ENCODE measurements at regions not wholly inside any gene's neighbourhood (a gene's known extent, or its start where the extent isn't known, plus 50 kb on each side); places are given as distances from the start of the nearest gene placed in this dataset.
A peak's percentile ranks its signal among the peaks of the same experiment; 100 is the strongest.

DNA sequence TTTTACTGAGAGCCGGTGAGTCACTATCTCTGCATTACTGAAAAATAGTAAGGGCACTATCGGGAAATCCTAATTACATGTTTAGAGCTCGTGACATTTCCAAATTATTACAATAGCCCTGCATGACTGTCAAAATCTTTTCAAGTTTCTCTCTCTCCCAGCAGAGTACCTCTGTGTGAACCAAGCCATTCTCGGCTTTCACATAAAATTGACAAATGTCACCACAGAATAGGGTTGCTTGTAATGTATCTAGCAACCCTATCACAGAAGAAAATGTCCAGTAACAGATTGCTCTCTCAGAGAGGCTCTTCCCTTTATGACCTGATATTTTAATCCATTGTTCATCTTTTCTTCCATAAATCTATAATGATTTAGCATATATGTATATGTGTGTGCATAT is 144.8 kb upstream of the GNPDA2 start:
- DNase-seq = no peak
- Mint-ChIP-seq H3K27ac (no peak overlapping the region), H3K4me1 (peaks cover 11% of the 10 kb centered on the region), H3K9me3 (no peaks in the 10 kb centered on the region), H3K36me3 (ENCODE audit: low read depth) (no peaks in the 10 kb centered on the region), H3K27me3 (ENCODE audit: insufficient read depth) (no peaks in the 10 kb centered on the region), H3K4me3 (no peak overlapping the region)
- no peak overlapping the region for H3K9ac ChIP-seq (ENCODE audit: extremely low read depth, low read length, poor library complexity, severe bottlenecking)
- WGBS, 2 experiments (ENCODE audit: insufficient coverage in 1 of 2, insufficient read length in 1 of 2) = 91 to 92% methylated on average over 3 to 4 of the region's 4 CpGs
- TF ChIP-seq, protein P1, sequence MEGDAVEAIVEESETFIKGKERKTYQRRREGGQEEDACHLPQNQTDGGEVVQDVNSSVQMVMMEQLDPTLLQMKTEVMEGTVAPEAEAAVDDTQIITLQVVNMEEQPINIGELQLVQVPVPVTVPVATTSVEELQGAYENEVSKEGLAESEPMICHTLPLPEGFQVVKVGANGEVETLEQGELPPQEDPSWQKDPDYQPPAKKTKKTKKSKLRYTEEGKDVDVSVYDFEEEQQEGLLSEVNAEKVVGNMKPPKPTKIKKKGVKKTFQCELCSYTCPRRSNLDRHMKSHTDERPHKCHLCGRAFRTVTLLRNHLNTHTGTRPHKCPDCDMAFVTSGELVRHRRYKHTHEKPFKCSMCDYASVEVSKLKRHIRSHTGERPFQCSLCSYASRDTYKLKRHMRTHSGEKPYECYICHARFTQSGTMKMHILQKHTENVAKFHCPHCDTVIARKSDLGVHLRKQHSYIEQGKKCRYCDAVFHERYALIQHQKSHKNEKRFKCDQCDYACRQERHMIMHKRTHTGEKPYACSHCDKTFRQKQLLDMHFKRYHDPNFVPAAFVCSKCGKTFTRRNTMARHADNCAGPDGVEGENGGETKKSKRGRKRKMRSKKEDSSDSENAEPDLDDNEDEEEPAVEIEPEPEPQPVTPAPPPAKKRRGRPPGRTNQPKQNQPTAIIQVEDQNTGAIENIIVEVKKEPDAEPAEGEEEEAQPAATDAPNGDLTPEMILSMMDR (conservative IDR thresholded peaks at IDR 0.05) = no peak
- no peaks in the 10 kb centered on the region for H3K36me3 ChIP-seq (ENCODE audit: control insufficient read depth, insufficient read depth, low read length)
- H3K27ac ChIP-seq (ENCODE audit: low read depth, low read length) = no peak overlapping the region
- H3K4me1 ChIP-seq (ENCODE audit: control insufficient read depth, insufficient read depth, low read length) = peaks cover 7% of the 10 kb centered on the region
- no peaks in the 10 kb centered on the region for H3K9me3 ChIP-seq (ENCODE audit: control insufficient read depth, low read length)
- H3K4me3 ChIP-seq (ENCODE audit: low read length) = no peak overlapping the region
- no peaks in the 10 kb centered on the region for H3K27me3 ChIP-seq (ENCODE audit: control insufficient read depth, insufficient read depth, low read length, poor library complexity, severe bottlenecking)

DNA sequence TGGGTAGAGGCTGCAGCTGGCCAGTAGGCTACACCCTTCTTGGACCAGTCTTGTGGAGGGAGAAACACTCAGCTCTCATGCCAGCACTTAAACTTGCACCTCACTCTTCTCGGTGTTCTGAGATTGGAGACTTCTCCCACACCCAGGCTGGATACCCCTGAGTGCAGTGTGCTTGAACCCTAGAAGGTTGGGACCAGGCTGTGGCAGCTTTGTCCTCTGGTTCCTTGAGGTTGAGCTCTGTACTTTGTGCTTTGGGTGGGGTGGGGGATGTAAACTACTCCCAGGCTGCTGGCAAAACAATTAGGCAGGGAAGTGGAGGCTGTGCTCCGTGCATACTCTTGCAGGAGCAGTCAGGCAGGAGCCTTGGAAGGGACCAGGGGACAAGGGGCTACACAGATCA is 143.6 kb upstream of the GNPDA2 start:
- 91 to 100% methylated on average over 1 to 2 of the region's 2 CpGs for WGBS, 2 experiments (ENCODE audit: insufficient coverage in 1 of 2, insufficient read length in 1 of 2)
- Mint-ChIP-seq H3K4me1 (peaks cover 11% of the 10 kb centered on the region), H3K36me3 (ENCODE audit: low read depth) (no peaks in the 10 kb centered on the region), H3K9me3 (peaks cover under 1% of the 10 kb centered on the region), H3K27ac (no peak overlapping the region), H3K27me3 (ENCODE audit: insufficient read depth) (peaks cover 3% of the 10 kb centered on the region), H3K4me3 (no peak overlapping the region)
- Histone ChIP-seq H3K36me3 (ENCODE audit: control insufficient read depth, insufficient read depth, low read length) (no peaks in the 10 kb centered on the region), H3K4me1 (ENCODE audit: control insufficient read depth, insufficient read depth, low read length) (peaks cover 7% of the 10 kb centered on the region), H3K27ac (ENCODE audit: low read depth, low read length) (no peak overlapping the region), H3K9me3 (ENCODE audit: control insufficient read depth, low read length) (peaks cover 1% of the 10 kb centered on the region), H3K27me3 (ENCODE audit: control insufficient read depth, insufficient read depth, low read length, poor library complexity, severe bottlenecking) (no peaks in the 10 kb centered on the region), H3K4me3 (ENCODE audit: low read length) (no peak overlapping the region), H3K9ac (ENCODE audit: extremely low read depth, low read length, poor library complexity, severe bottlenecking) (no peak overlapping the region)
- TF ChIP-seq, protein P1 (conservative IDR thresholded peaks at IDR 0.05) = no peak
- DNase-seq = no peak

DNA sequence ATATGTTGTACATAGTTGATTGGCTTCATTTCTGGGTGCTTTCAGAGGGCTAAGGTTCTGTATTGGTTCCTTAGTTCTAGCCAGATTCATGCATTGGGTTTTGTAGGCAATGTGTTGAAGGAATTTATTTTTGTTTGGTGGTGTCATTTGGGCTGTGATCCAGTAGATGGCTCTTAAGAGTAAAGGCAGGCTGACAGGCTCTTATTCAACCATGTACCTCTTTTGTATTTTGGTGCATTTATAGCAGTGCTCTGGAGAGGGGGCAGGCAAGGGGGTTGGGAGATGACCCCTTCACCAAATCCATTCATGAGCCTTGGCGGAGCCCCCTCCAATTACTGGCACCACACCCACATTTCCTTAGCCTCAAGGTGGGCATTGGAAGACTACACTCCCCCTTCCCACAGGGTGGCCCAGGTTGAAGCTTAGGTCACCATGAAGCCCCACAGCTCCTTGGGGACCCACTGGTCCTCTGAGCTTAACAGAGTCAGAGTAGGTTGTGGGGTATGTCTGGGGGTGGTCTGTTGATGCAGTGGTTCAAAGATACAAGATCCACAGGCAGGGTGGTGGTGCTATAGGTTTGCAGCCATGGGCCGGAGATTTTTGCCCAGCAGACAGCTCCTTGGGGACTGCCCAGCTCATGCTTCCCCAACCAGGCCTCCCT is 143.0 kb upstream of the GNPDA2 start:
- Histone ChIP-seq H3K9me3 (ENCODE audit: control insufficient read depth, low read length) (peaks cover 7% of the 10 kb centered on the region), H3K9ac (ENCODE audit: extremely low read depth, low read length, poor library complexity, severe bottlenecking) (no peak overlapping the region), H3K36me3 (ENCODE audit: control insufficient read depth, insufficient read depth, low read length) (no peaks in the 10 kb centered on the region), H3K27ac (ENCODE audit: low read depth, low read length) (no peak overlapping the region), H3K27me3 (ENCODE audit: control insufficient read depth, insufficient read depth, low read length, poor library complexity, severe bottlenecking) (no peaks in the 10 kb centered on the region), H3K4me3 (ENCODE audit: low read length) (no peak overlapping the region), H3K4me1 (ENCODE audit: control insufficient read depth, insufficient read depth, low read length) (peaks cover 7% of the 10 kb centered on the region)
- H3K27me3 Mint-ChIP-seq (ENCODE audit: insufficient read depth) = peaks cover 3% of the 10 kb centered on the region
- peaks cover 11% of the 10 kb centered on the region for H3K4me1 Mint-ChIP-seq
- TF ChIP-seq, protein P1 (conservative IDR thresholded peaks at IDR 0.05) = peak; percentile 62
- peaks cover 5% of the 10 kb centered on the region for H3K9me3 Mint-ChIP-seq
- no peaks in the 10 kb centered on the region for H3K36me3 Mint-ChIP-seq (ENCODE audit: low read depth)
- no peak for DNase-seq
- no peak overlapping the region for H3K27ac Mint-ChIP-seq
- no peak overlapping the region for H3K4me3 Mint-ChIP-seq
- WGBS, 2 experiments (ENCODE audit: insufficient coverage in 1 of 2, insufficient read length in 1 of 2) = 81 to 100% methylated on average over 1 to 2 of the region's 2 CpGs

Measured in endodermal cell (in vitro differentiated cells).